ENCODE measurements at regions not wholly inside any gene's neighbourhood (a gene's known extent, or its start where the extent isn't known, plus 50 kb on each side); places are given as distances from the start of the nearest gene placed in this dataset.

DNA sequence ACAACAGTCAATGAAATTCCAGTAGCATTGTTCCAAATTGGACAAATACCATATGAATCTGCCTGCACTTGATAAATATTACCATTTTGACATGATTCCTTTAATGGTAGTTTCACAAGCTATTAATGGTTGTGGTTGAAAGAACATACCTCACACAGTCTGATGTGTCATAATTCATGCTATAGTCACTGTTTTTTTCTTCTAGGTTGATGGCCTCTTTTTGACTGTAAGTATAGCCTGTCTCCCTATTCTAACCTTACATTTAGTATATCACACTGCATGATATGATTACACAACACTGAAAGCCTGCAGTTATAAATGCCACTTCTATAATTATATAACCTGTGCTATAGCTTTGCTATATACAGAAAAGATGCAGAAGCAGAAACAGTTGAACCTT is 834.1 kb downstream of the NSUN3 start:
- no peak for DNase-seq

GRCh38 chr3:94904156-94904674 is 841.4 kb downstream of the NSUN3 start:
- DNase-seq, result no peak

DNA sequence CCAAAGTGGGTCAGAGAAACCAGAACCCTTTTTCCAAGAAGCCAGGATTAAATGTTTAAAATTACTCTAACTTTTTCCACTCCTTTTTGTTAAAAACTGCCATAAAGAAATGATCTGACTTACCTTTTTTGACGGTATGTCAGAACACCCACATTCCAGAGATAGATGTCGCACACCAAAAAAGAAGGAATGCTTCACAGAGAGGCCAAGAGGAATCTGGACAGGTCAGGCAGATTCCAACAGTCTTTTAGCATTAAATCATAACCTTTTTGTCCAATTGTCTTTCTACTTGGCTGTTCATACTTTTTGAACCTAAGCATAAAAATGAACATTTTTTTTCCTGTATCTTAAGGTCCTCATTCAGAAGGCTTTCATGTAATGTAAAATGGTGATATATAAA is 846.9 kb downstream of the NSUN3 start:
- no peak for DNase-seq

DNA sequence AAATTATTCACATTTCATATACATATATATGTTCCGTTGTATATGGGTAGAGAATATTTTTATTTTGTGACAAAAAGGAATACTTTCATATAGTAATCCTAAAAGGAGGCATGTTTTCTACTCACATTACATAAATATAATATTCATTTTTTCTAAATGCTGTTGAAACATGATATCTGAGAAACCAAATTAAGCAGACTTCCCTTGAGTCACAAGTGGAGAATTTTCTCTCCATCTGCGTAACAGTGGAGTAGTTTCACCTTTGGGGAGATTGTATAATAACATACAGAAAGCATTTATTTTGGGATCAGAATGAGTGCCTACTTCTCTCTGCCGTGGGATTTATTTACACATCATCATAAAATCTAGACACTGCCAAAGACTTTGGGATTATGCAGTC is 849.8 kb downstream of the NSUN3 start:
- DNase-seq, result no peak

DNA sequence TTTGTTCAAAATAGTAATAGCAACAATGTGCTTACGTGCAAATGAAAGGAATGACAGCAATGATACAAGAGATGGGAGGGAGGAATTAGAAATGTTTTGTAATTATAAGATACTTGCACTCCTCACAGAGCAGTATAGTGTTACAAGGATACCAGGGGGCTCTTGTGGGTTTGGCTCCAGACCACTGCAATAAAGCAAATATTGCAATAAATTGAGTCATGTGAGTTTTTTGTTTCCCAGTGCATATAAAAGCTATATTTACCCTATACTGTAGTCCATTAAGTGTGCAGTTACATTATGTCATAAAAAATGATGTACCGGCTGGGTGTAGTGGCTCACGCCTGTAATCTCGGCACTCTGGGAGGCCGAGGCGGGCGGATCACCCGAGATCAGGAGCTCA is 864.3 kb downstream of the NSUN3 start:
- no peak for DNase-seq

DNA sequence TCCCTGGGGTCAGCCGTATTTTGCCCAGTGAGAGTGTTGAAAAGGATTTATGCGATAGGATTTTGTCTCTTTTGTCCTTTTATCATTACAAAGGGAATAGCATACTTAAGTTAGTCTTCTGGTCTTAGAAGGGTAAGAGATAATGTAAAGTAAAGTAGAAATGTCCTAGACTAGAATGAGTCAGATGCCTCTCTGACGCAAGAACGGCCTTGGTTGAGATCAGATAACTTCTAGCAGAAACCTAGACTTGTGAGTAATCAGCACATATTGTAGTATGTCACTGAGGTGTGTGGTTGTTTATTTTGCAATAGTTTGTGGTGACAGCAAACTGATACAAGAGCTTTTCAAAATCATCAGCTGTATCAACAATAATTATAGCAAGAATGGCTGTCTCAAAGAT is 866.1 kb downstream of the NSUN3 start:
- DNase-seq, result no peak

DNA sequence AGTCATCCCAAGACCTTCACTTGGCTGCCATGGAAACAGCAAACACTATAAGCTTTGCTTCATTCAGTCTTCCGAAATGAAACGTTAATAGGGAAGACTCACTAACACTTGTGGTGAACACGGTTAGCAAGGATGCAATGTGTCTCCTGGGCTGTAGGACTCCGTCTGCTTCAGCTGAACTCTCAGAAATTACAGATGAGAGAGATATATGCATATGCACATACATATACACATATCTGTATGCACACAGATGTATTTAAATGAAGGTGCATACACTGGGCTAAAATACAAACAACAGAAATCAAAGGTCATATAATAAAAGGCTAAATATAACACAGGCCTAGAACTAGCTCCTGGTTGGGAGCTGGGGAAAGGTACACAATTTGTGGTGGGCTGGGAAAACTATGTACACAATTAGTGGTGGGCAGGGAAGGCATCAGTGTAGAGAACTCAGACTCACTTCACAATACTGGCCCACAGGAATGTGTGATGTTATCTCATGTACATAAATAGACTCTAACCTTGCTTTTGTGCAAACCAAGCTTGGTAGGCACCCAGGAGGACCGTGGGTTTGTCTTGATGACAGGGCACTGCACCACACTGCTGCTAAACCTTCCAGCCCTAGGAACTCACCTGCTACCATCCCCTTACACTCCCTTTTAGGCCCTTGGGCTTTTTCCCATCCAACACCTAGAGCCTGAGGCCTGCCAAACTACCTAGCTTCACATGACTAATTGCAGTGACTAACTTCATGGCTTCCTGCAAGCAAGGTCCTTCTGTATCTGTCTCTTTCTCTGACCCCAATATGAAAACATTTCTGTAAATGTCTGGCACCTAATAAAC is 873.1 kb downstream of the NSUN3 start:
- DNase-seq, result no peak

DNA sequence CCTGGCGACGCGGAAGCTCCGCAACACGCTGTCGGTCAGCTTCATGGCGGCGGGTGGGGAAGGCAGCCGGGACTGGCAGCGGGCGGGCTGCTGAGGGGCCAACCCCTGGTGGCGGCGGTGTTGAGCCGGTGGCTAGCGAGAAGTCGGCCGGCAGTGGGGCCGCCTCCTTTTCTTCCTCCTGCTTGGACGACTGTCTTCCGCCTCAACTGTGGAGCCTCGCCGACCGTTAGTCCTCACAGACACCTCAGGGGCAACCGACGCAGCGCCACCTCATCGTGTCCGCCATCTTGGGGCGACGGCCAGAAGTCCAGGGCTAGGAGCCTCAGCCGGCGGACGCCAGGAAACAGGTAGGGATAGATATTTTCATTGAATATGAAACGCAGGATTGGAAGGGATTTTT is 875.1 kb downstream of the NSUN3 start:
- DNase-seq, result no peak

DNA sequence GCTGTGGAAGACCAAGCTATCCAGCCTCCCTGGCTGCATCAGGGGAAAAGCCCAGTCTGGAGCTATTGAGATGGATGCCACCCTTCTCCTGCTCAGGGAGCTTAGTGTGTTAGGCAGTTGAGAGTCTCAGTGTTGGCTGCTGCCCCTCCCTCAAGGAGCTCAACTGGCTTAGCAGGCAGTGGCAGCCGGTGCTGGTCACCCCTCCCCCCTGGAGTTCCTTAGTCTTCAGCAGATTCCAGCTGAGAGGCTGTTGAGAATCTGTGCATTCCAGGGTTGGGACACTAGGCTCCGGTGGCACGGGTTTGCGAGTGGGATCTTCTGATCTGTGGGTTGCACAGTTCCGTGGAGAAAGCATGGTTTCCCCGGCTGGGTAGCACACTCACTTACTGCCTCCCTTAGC is 883.8 kb downstream of the NSUN3 start:
- no peak for DNase-seq

- no peak for DNase-seq
Observed at GRCh38 chr3:94961423-94962100, 898.7 kb downstream of the NSUN3 start.

DNA sequence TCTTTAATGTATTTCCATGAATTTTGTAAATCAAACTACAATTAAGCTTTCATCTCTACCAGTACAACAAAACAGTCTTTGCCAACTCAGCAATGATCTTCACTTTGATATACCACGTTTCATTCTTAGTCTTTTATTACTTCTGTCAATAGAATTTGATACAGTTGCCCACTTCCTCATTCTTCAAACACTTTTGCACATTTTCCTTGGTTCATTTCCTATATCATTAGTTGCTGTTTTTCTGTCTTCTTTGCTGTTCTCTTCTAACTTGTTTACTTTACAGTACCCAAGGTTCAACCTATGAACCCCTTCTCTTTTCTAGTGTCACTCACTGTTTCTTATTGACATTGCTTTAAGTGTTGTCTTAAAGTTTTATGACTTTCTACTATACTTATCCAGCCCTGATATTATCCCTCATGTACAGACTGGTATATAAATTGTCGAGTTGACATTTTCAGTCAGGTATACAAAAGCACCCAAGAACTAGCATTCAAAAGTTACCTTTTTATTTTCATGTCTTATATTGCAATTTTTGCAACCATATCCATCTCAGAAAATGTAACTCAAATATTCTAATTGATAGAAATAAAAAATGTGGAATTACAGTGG is 903.1 kb downstream of the NSUN3 start:
- DNase-seq, result no peak

GRCh38 chr3:94967196-94967595 is 904.3 kb downstream of the NSUN3 start:
- DNase-seq, result no peak

- no peak for DNase-seq
Observed at GRCh38 chr3:94968519-94968918, 905.7 kb downstream of the NSUN3 start.

DNA sequence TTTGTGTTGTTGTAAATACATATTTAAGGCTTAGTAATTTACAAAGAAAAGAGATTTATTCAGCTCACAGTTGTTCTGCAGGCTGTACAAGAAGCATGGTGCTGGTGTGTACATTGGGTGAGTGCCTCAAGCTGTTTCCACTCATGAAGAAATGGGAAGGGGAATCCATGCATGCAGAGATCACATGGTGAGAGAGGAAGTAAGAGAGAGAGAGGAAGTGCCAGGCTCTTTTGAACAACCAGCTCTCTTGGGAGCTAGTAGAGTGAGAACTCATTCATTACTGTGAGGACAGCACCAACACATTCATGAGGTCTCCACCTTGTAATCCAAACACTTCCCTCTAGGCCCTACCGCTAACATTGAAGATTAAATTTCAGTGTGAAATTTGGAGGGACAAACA is 909.2 kb downstream of the NSUN3 start:
- DNase-seq, result no peak

DNA sequence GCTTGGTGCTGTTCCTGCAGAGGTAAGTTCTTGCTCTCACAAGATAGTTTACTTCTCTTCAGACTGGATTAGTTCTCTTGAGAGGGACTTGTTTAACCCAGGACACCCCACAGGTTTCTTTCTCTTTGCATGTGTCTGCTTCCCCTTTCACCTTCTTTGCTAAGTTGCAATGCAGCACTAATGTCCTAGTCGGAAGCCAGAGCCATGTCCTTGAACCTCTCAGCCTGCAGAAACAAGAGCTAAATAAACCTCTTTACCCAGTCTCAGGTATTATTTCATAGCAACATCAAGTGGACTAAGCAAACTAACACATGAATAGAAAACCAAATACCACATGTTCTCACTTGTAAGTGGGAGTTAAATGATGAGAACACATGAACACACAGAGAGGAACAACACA is 915.2 kb downstream of the NSUN3 start:
- no peak for DNase-seq

GRCh38 chr3:94985778-94986177 is 922.9 kb downstream of the NSUN3 start:
- no peak for DNase-seq

DNA sequence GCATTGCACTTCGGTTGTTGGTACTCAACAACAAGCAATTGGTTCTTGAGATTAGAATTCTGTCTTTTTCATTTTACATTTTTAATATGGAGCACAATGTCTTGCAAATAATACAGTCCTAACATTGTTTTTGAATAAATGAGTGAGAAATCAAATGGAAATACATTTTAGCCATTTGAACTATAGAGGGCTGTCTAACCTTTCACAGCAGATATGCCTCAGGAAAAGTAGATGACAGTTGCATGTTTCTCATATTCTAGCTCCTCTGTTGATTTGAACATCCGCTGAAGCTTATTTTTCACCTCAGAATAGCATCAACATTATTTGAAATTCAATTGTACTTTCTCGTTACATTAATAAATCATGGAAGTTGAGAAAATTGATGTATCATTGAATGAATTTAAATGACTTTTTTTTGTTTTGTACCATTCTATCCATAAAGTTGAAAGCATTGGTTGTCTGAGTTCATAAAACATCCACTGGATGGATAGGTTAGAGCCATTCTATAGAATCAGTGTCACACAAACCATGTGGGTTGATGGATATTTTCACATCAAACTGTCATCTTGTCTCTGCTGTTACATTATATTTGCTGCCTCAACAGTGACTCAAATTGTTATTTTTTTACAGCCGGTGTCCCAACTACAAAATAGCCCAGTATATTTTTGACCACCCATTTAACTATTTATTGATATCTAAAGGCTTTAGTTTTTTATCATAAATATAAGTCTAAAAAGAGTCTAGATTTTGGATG is 928.3 kb downstream of the NSUN3 start:
- no peak for DNase-seq

GRCh38 chr3:94996743-94997142 is 933.9 kb downstream of the NSUN3 start:
- no peak for DNase-seq

GRCh38 chr3:95002438-95003046 is 939.7 kb downstream of the NSUN3 start:
- no peak for DNase-seq

- no peak for DNase-seq
Observed at GRCh38 chr3:95028688-95029087, 965.8 kb downstream of the NSUN3 start.

DNA sequence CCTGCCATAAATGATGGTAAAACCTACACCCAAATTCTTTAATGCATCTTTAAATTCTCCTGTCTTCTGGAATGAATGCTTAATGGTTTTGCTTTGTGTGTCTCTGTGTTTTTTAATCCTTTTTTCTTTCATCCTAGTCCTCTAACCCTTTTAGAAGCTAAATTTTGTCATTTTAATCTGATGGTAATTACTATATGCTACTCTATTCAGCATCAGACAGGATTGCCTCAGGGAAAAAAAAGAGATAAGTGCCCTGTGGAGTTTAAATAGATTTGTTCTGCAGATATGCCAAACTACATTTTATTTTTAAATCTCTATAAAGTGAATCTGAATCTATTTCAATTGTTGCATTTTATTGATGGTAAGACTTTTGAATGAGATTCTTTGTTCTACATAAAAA is 966.8 kb downstream of the NSUN3 start:
- DNase-seq, result no peak

DNA sequence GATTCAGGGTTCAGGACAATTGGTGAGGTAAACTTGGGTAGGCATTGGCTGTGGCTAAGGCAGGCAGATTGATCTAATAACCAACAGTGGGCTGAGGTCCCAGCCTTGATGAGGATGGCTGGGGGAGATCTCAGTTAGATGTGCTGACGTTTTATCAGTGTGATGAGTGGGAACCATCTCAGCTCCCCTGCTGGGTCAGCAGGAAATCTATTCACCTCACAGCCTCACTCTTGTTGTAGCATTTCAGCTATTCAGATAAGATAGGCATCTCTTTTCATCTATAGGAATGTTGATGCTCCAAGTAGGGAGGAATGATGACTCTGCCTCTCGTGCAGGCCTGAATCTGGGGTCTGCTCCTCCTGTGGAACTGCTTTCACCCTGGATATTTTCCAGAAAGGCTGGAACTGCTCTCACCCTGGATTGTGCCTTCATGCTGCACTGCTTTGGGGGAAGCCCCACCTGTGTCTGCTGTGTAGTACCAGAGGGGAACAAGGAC is 973.7 kb downstream of the NSUN3 start:
- no peak for DNase-seq

GRCh38 chr3:95037097-95037496 is 974.2 kb downstream of the NSUN3 start:
- no peak for DNase-seq
